ENCODE measurements at regions not wholly inside any gene's neighbourhood (a gene's known extent, or its start where the extent isn't known, plus 50 kb on each side); places are given as distances from the start of the nearest gene placed in this dataset.

GRCh38 chr4:26075583-26075982 lies 161.6 kb downstream of the SMIM20 start:
- H3K27me3 ChIP-seq: peaks cover 0 to 4% (median 0%) of the 10 kb centered on the region in 4 donors
- H3K4me3 ChIP-seq: no peak overlapping the region
- TF ChIP-seq POLR2A (IDR thresholded peaks at IDR 0.05; ENCODE audit: low read depth) (no peak), POLR2AphosphoS5 (IDR thresholded peaks at IDR 0.05) (no peak), EP300 (IDR thresholded peaks at IDR 0.05) (no peak), CTCF (IDR thresholded peaks at IDR 0.05) (no peak)
- no peaks in the 10 kb centered on the region for H3K9me3 ChIP-seq
- no peak for DNase-seq (ENCODE audit: extremely low spot score)
- intact Hi-C loops (cut with DNase I): no loop called here
- no peaks in the 10 kb centered on the region for H3K36me3 ChIP-seq
- WGBS: 25% methylated on average over 1 of the region's 1 CpG
- H3K27ac ChIP-seq (replicated peaks in 1 of 4): peak overlapping the region; percentile 2 to 53 (median 24)
- peaks cover 0 to 5% (median 0%) of the 10 kb centered on the region in 4 donors for H3K4me1 ChIP-seq

- TF ChIP-seq EP300 (IDR thresholded peaks at IDR 0.05) (no peak), POLR2AphosphoS5 (IDR thresholded peaks at IDR 0.05) (peak in 1 of 2 donors; percentile 33), CTCF (IDR thresholded peaks at IDR 0.05) (no peak)
- Histone ChIP-seq H3K4me1 (peaks cover 0 to 5% (median 0%) of the 10 kb centered on the region in 4 donors), H3K27ac (replicated peaks in 1 of 4) (peak overlapping the region; percentile 2 to 53 (median 24)), H3K4me3 (no peak overlapping the region), H3K9me3 (no peaks in the 10 kb centered on the region), H3K27me3 (peaks cover 0 to 4% (median 0%) of the 10 kb centered on the region in 4 donors), H3K36me3 (no peaks in the 10 kb centered on the region)
- WGBS: 87% methylated on average over 4 of the region's 4 CpGs
- no peak for DNase-seq (ENCODE audit: extremely low spot score)
- intact Hi-C loops (cut with DNase I): no loop called here
These were observed 162.1 kb downstream of the SMIM20 start for GRCh38 chr4:26076000-26076587.

- intact Hi-C loops (cut with DNase I): no loop called here
- 82% methylated on average over 4 of the region's 4 CpGs for WGBS
These were observed 162.9 kb downstream of the SMIM20 start for GRCh38 chr4:26076896-26077295.

GRCh38 chr4:26077756-26078155 lies 163.7 kb downstream of the SMIM20 start:
- H3K4me1 ChIP-seq: peaks cover 0 to 13% (median 3%) of the 10 kb centered on the region in 4 donors
- intact Hi-C loops (cut with DNase I): no loop called here
- H3K27me3 ChIP-seq: peaks cover 0 to 4% (median 0%) of the 10 kb centered on the region in 4 donors
- no peak for DNase-seq (ENCODE audit: extremely low spot score)
- TF ChIP-seq CTCF (IDR thresholded peaks at IDR 0.05) (no peak), POLR2A (IDR thresholded peaks at IDR 0.05; ENCODE audit: low read depth) (no peak), EP300 (IDR thresholded peaks at IDR 0.05) (no peak), POLR2AphosphoS5 (IDR thresholded peaks at IDR 0.05) (no peak)
- H3K4me3 ChIP-seq: no peak overlapping the region
- H3K9me3 ChIP-seq: no peaks in the 10 kb centered on the region
- 82% methylated on average over 3 of the region's 3 CpGs for WGBS
- H3K27ac ChIP-seq (replicated peaks in 1 of 4): no peak overlapping the region
- H3K36me3 ChIP-seq: no peaks in the 10 kb centered on the region

More at GRCh38 chr4:26076896-26077295, 162.9 kb downstream of the SMIM20 start:
- H3K27me3 ChIP-seq: peaks cover 0 to 4% (median 0%) of the 10 kb centered on the region in 4 donors
- H3K4me3 ChIP-seq: no peak overlapping the region
- no peak for DNase-seq (ENCODE audit: extremely low spot score)
- H3K36me3 ChIP-seq: no peaks in the 10 kb centered on the region
- TF ChIP-seq CTCF (IDR thresholded peaks at IDR 0.05): no peak
- TF ChIP-seq EP300 (IDR thresholded peaks at IDR 0.05): no peak
- no peak for TF ChIP-seq POLR2A (IDR thresholded peaks at IDR 0.05; ENCODE audit: low read depth)
- no peak for TF ChIP-seq POLR2AphosphoS5 (IDR thresholded peaks at IDR 0.05)
- no peaks in the 10 kb centered on the region for H3K9me3 ChIP-seq
- peak overlapping the region in 2 of 4 donors; percentile 3 to 18 for H3K27ac ChIP-seq (replicated peaks in 1 of 4)
- H3K4me1 ChIP-seq: peaks cover 0 to 10% (median 1%) of the 10 kb centered on the region in 4 donors

All from esophagus muscularis mucosa (tissue), 4 donors.